Stimulated activated naive CD8-positive, alpha-beta T cell treated with anti-CD3 and anti-CD28 coated beads, Interleukin-15, Interleukin-2, amounts not matched to agents 100 ng/mL and 50 ng/mL, for 24 hours (primary cell): ENCODE measurements at regions not wholly inside any gene's neighbourhood (a gene's known extent, or its start where the extent isn't known, plus 50 kb on each side); places are given as distances from the start of the nearest gene placed in this dataset.
"Not testable (repeated sequence)": the region's sequence is repeated elsewhere in the genome, so short reads cannot be mapped to it uniquely, and the experiment has no call there.

Experiments
- H3K27ac Mint-ChIP-seq: one replicate; pipeline ENCODE4 v1.8.0; 2021; ENCODE audit warnings: mild to moderate bottlenecking, mixed read lengths
- H3K27me3 Mint-ChIP-seq: one replicate; pipeline ENCODE4 v1.8.0; 2021; ENCODE audit warnings: mixed read lengths
- H3K36me3 Mint-ChIP-seq: one replicate; pipeline ENCODE4 v1.8.0; 2021; ENCODE audit warnings: low read depth, mixed read lengths
- H3K4me1 Mint-ChIP-seq: one replicate; pipeline ENCODE4 v1.8.0; 2021; ENCODE audit warnings: low read depth, mixed read lengths
- H3K4me3 Mint-ChIP-seq: one replicate; pipeline ENCODE4 v1.8.0; 2021; ENCODE audit warnings: mild to moderate bottlenecking, mixed read lengths
- H3K9me3 Mint-ChIP-seq: one replicate; pipeline ENCODE4 v1.8.0; 2021; ENCODE audit warnings: mixed read lengths

GRCh38 chr1:177634151-177634550 lies 335.7 kb downstream of the SEC16B start:
- not testable (repeated sequence) for H3K4me1 Mint-ChIP-seq, H3K27ac Mint-ChIP-seq, H3K4me3 Mint-ChIP-seq, H3K36me3 Mint-ChIP-seq, H3K27me3 Mint-ChIP-seq
- peaks cover 12% of the 10 kb centered on the region for H3K9me3 Mint-ChIP-seq

- Mint-ChIP-seq H3K9me3 (peaks cover 12% of the 10 kb centered on the region), H3K4me3 (no peak overlapping the region), H3K27me3 (no peaks in the 10 kb centered on the region), H3K36me3 (no peaks in the 10 kb centered on the region), H3K4me1 (no peaks in the 10 kb centered on the region), H3K27ac (no peak overlapping the region)
Observed at GRCh38 chr1:177632923-177633615, 336.8 kb downstream of the SEC16B start.

GRCh38 chr1:177631770-177632169 lies 338.1 kb downstream of the SEC16B start:
- Mint-ChIP-seq H3K9me3 (peaks cover 12% of the 10 kb centered on the region), H3K27me3 (no peaks in the 10 kb centered on the region), H3K27ac (no peak overlapping the region), H3K4me1 (no peaks in the 10 kb centered on the region), H3K4me3 (no peak overlapping the region), H3K36me3 (no peaks in the 10 kb centered on the region)

DNA sequence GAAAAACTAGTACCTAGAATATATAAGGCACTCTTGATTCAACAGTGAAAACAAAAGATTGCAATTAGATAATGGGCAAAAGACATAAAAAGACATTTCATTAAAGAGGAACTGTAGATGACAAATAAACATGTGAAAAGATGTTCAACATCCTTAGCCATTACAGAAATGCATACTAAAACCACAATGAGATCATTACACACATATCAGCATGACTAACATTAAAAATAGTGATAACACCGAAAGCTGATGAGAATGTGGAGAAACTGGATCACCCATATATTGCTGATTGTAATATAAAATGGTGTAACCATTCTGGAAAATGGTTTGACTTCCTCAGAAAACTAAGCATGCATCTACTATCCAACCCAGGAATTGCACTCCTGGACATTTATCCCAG lies 340.3 kb downstream of the SEC16B start:
- no peaks in the 10 kb centered on the region for H3K27me3 Mint-ChIP-seq
- no peak overlapping the region for H3K27ac Mint-ChIP-seq
- no peaks in the 10 kb centered on the region for H3K4me1 Mint-ChIP-seq
- no peak overlapping the region for H3K4me3 Mint-ChIP-seq
- peaks cover 20% of the 10 kb centered on the region for H3K9me3 Mint-ChIP-seq
- H3K36me3 Mint-ChIP-seq: no peaks in the 10 kb centered on the region

- H3K4me1 Mint-ChIP-seq: no peaks in the 10 kb centered on the region
- no peaks in the 10 kb centered on the region for H3K36me3 Mint-ChIP-seq
- peaks cover 11% of the 10 kb centered on the region for H3K9me3 Mint-ChIP-seq
- H3K27me3 Mint-ChIP-seq: no peaks in the 10 kb centered on the region
- no peak overlapping the region for H3K27ac Mint-ChIP-seq
- no peak overlapping the region for H3K4me3 Mint-ChIP-seq
Observed at GRCh38 chr1:177627148-177627910, 342.5 kb downstream of the SEC16B start.

DNA sequence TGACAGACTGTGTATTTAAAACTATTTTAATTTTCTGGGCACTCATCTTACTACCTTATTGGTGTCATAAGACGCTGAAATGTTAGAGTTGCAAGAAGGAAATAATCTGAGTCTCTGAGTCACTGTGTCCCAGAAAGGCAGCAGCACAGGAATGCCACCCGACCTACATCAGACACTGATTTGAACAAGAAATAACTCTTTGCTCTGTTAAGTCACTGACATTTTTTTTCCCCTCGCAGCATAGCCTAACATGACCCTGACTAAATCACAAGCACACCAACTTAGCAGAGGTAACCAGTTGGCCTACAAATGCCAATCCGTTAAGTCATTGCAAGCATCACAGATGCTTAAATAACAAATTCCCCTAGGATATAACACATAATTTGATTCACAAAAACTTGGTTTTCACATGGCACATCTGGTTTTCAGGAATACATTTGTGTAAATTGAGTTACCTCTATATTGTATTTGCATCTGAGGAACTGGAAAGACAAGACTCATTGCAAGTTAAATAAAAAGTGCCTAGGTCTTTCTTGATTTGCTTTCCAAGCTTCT lies 349.1 kb downstream of the SEC16B start:
- no peaks in the 10 kb centered on the region for H3K4me1 Mint-ChIP-seq
- H3K9me3 Mint-ChIP-seq: peaks cover 12% of the 10 kb centered on the region
- H3K36me3 Mint-ChIP-seq: no peaks in the 10 kb centered on the region
- H3K27ac Mint-ChIP-seq: no peak overlapping the region
- no peak overlapping the region for H3K4me3 Mint-ChIP-seq
- no peaks in the 10 kb centered on the region for H3K27me3 Mint-ChIP-seq

GRCh38 chr1:177615251-177615650 lies 354.6 kb downstream of the SEC16B start:
- H3K27ac Mint-ChIP-seq: no peak overlapping the region
- no peaks in the 10 kb centered on the region for H3K36me3 Mint-ChIP-seq
- no peaks in the 10 kb centered on the region for H3K27me3 Mint-ChIP-seq
- H3K4me3 Mint-ChIP-seq: no peak overlapping the region
- H3K9me3 Mint-ChIP-seq: peaks cover 7% of the 10 kb centered on the region
- H3K4me1 Mint-ChIP-seq: no peaks in the 10 kb centered on the region

- H3K27ac Mint-ChIP-seq: no peak overlapping the region
- no peaks in the 10 kb centered on the region for H3K4me1 Mint-ChIP-seq
- no peaks in the 10 kb centered on the region for H3K27me3 Mint-ChIP-seq
- H3K9me3 Mint-ChIP-seq: peaks cover 4% of the 10 kb centered on the region
- H3K36me3 Mint-ChIP-seq: no peaks in the 10 kb centered on the region
- no peak overlapping the region for H3K4me3 Mint-ChIP-seq
Observed at GRCh38 chr1:177611402-177611801, 358.5 kb downstream of the SEC16B start.

DNA sequence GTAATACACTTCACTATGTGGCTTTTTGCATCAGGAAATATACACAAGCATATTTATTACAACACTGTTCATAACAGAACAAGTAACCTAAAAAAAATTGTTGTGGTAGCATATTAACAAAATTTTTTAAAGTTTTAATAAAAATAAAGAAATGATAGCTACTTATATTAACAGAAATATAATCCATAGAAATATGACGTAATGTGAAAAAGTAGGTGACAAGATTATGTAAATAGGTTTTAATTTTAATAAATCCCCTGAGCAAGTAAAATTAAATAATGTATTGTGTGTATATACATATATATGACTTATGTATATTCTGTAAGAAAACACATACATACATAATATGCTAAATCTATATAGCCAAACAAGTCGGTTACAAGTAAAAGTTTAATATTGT lies 359.9 kb downstream of the SEC16B start:
- Mint-ChIP-seq H3K4me3 (no peak overlapping the region), H3K27me3 (no peaks in the 10 kb centered on the region), H3K9me3 (peaks cover 4% of the 10 kb centered on the region), H3K4me1 (no peaks in the 10 kb centered on the region), H3K36me3 (no peaks in the 10 kb centered on the region), H3K27ac (no peak overlapping the region)

DNA sequence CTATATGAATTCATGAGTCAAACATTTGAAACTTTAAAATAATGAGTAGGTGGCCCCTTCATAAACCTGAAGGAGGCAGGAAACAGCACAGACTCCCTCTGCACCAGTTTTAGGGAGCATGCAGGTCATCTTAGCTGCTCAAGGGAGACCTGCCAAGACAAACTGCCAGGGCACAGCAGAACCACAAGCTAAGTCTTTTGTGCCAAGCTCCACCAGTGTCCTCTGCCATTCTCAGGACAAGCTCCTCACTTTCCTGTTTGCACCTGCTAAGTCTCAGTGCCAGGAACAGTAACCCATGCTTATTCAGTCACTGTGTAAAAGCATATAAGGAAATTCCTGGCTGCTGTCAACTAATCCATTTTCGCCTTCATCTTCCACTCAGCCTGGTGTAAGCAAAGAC lies 368.9 kb downstream of the SEC16B start:
- H3K27me3 Mint-ChIP-seq: no peaks in the 10 kb centered on the region
- H3K9me3 Mint-ChIP-seq: peaks cover 22% of the 10 kb centered on the region
- H3K27ac Mint-ChIP-seq: no peak overlapping the region
- H3K4me1 Mint-ChIP-seq: no peaks in the 10 kb centered on the region
- H3K36me3 Mint-ChIP-seq: no peaks in the 10 kb centered on the region
- no peak overlapping the region for H3K4me3 Mint-ChIP-seq

GRCh38 chr1:177600321-177600720 lies 369.5 kb downstream of the SEC16B start:
- H3K4me3 Mint-ChIP-seq: no peak overlapping the region
- no peaks in the 10 kb centered on the region for H3K36me3 Mint-ChIP-seq
- H3K9me3 Mint-ChIP-seq: peaks cover 22% of the 10 kb centered on the region
- H3K27me3 Mint-ChIP-seq: no peaks in the 10 kb centered on the region
- H3K27ac Mint-ChIP-seq: no peak overlapping the region
- no peaks in the 10 kb centered on the region for H3K4me1 Mint-ChIP-seq

DNA sequence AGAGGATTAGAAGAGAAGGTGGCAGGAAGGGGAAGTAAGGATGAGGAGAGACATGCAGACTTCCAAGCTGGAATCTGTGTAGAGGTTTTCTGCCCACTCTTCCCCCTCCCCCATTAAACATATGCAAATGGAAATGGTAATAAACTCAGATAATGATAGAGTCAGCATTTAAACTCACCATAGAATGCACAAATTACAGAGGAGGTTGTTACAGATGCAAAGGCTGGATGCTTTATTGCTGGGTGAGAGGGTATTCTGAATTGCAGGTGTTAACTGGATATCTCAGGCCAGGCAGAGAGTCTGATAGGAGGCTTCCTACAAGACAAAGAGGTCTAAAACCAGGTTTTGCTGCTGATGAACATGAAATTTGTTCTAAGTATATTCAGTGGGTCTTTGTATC lies 372.5 kb downstream of the SEC16B start:
- Mint-ChIP-seq H3K27ac (no peak overlapping the region), H3K9me3 (peaks cover 7% of the 10 kb centered on the region), H3K27me3 (no peaks in the 10 kb centered on the region), H3K4me3 (no peak overlapping the region), H3K4me1 (no peaks in the 10 kb centered on the region), H3K36me3 (no peaks in the 10 kb centered on the region)

DNA sequence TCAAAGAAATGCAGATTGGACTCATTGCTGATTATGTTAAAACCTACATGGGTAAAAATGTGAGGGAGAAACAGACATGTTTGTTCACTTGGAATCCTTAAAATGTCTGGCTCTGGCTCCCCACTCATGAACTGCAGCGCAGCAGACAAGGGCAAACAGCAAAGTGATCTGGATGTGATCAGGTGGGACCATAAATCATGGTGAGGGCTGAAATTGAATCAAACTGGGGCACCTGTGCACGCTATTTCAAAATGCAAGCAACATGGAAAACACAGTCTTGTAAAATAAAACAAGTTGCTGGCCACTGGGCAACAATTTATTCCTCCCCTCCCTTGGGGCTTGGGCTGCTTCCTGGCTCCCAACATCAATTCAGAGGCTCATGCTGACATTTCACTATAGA lies 373.4 kb downstream of the SEC16B start:
- Mint-ChIP-seq H3K27me3 (no peaks in the 10 kb centered on the region), H3K36me3 (no peaks in the 10 kb centered on the region), H3K4me1 (no peaks in the 10 kb centered on the region), H3K27ac (no peak overlapping the region), H3K9me3 (peaks cover 7% of the 10 kb centered on the region), H3K4me3 (no peak overlapping the region)

DNA sequence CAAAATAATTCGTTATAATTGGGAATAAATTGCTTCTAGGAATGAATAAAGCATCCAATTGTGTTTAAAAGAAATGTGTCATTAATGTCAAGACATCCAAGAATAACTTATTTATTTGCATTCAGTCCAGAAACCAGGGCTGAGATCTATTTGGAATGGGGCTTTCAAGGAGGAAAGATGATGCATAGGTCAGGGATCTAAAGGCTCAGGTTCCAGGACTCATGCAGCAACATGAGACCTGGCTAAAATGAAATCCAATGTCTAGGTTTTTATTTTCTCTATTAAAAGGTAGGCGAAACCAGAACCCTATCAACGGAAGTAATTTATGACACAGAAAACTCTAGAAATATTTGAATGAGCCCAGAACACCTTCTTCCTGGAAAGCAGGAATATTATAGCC lies 376.8 kb downstream of the SEC16B start:
- Mint-ChIP-seq H3K27me3 (no peaks in the 10 kb centered on the region), H3K36me3 (no peaks in the 10 kb centered on the region)

DNA sequence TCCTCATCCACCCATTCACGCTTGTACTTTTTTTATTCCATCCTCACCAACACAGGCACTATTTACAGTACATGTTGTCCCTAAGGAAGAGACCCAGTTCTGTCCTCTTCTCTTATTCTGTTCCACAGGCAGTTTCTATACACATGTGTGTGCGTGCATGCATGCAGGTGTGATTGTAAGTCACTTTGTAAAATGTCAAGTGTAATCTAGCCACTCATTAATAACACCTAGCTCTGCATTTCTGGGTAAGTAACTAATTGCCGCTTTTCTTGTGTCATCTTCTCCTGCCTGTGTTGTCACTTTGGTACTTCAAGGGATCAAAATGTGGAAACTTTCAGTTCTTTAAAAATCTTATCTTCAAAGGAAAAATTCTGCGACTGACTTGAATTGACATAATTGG lies 377.2 kb downstream of the SEC16B start:
- Mint-ChIP-seq H3K4me1 (no peaks in the 10 kb centered on the region), H3K9me3 (peaks cover 5% of the 10 kb centered on the region), H3K36me3 (no peaks in the 10 kb centered on the region), H3K27me3 (no peaks in the 10 kb centered on the region), H3K4me3 (no peak overlapping the region), H3K27ac (no peak overlapping the region)

More for the DNA sequence above, 376.8 kb downstream of the SEC16B start:
- H3K4me1 Mint-ChIP-seq: no peaks in the 10 kb centered on the region
- H3K4me3 Mint-ChIP-seq: no peak overlapping the region
- H3K9me3 Mint-ChIP-seq: peaks cover under 1% of the 10 kb centered on the region
- no peak overlapping the region for H3K27ac Mint-ChIP-seq
